SU-DHL-6 (cell line): ENCODE measurements at regions not wholly inside any gene's neighbourhood (a gene's known extent, or its start where the extent isn't known, plus 50 kb on each side); places are given as distances from the start of the nearest gene placed in this dataset.

Experiments
- H2AFZ ChIP-seq: fragments of 200-600 bp; sonication (generic); 2 replicates; pipeline ENCODE4 v1.6.1; 2014; ENCODE audit warnings: low read depth, mild to moderate bottlenecking, moderate library complexity, mixed read lengths, antibody characterized with exemption, low read length; ENCODE audit not compliant: severe bottlenecking
- H3F3A ChIP-seq: fragments of 200-600 bp; shearing (Covaris generic); 2 replicates; pipeline ENCODE4 v1.6.0; 2016; ENCODE audit warnings: antibody characterized with exemption, mild to moderate bottlenecking; ENCODE audit not compliant: insufficient read depth
- H3K27ac ChIP-seq: fragments of 200-600 bp; sonication (generic); 2 replicates; pipeline ENCODE4 v1.5.1; 2016; ENCODE audit warnings: low read depth, mild to moderate bottlenecking, low read length, moderate library complexity, mixed read lengths
- H3K27me3 ChIP-seq: fragments of 200-600 bp; sonication (generic), shearing (Covaris generic); 2 replicates; pipeline ENCODE4 v1.6.0; 2014; ENCODE audit warnings: mild to moderate bottlenecking, low read length
- H3K36me3 ChIP-seq: fragments of 200-600 bp; sonication (generic); 2 replicates; pipeline ENCODE4 v1.6.1; 2014; ENCODE audit warnings: mild to moderate bottlenecking, low read length, mixed read lengths
- H3K4me2 ChIP-seq: fragments of 300-600, 200-600 bp; shearing (Covaris generic), sonication (generic); 2 replicates; pipeline ENCODE4 v1.6.0; 2014; ENCODE audit warnings: low read length, low read depth, mild to moderate bottlenecking; ENCODE audit not compliant: poor library complexity, severe bottlenecking
- H3K4me3 ChIP-seq: fragments of 200-600 bp; sonication (generic); 2 replicates; pipeline ENCODE4 v1.5.1; 2014; ENCODE audit warnings: antibody characterized with exemption, low read length, mild to moderate bottlenecking, mixed read lengths; ENCODE audit not compliant: insufficient read depth, poor library complexity, severe bottlenecking
- H3K79me2 ChIP-seq: fragments of 200-600 bp; sonication (generic); 2 replicates; pipeline ENCODE4 v1.6.1; 2014; ENCODE audit warnings: mild to moderate bottlenecking, low read length, moderate library complexity; ENCODE audit not compliant: insufficient read depth
- H3K9ac ChIP-seq: fragments of 200-600 bp; sonication (generic); 2 replicates; pipeline ENCODE4 v1.7.0; 2014; ENCODE audit warnings: mild to moderate bottlenecking, low read length
- H3K9me2 ChIP-seq: fragments of 200-600 bp; sonication (generic); replicated peaks from 2 replicates; pipeline ENCODE4 v1.6.1; 2014; ENCODE audit warnings: low read length; ENCODE audit not compliant: insufficient read depth
- H3K9me3 ChIP-seq: fragments of 200-600 bp; sonication (generic); 2 replicates; pipeline ENCODE4 v1.6.1; 2014; ENCODE audit warnings: low read length, mixed read lengths; ENCODE audit not compliant: insufficient read depth
- H4K20me1 ChIP-seq: fragments of 200-600 bp; sonication (generic); 2 replicates; pipeline ENCODE4 v1.6.1; 2014; ENCODE audit warnings: low read depth, mild to moderate bottlenecking, antibody characterized with exemption, low read length, moderate library complexity, mixed read lengths
- EZH2phosphoT487 ChIP-seq: fragments of 200-600 bp; sonication (generic), shearing (Covaris generic); conservative IDR thresholded peaks from 2 replicates; pipeline ENCODE4 v1.6.1; 2018; ENCODE audit warnings: mild to moderate bottlenecking, antibody characterized with exemption, low read length, moderate library complexity, mixed read lengths
- TF ChIP-seq, protein P1 (sequence below): fragments of 200-600 bp; sonication (generic); IDR thresholded peaks from one replicate; pipeline ENCODE4 v1.5.1; 2017; ENCODE audit warnings: antibody characterized with exemption, mild to moderate bottlenecking, low read length, moderate library complexity; ENCODE audit not compliant: insufficient read depth, poor library complexity, severe bottlenecking

- H3K9ac ChIP-seq: no peak overlapping the region
- no peak overlapping the region for H3K27ac ChIP-seq
- no peaks in the 10 kb centered on the region; the same call in 1 of the 2 replicates for H3K27me3 ChIP-seq
- no peaks in the 10 kb centered on the region for H3K79me2 ChIP-seq
- TF ChIP-seq, protein P1, sequence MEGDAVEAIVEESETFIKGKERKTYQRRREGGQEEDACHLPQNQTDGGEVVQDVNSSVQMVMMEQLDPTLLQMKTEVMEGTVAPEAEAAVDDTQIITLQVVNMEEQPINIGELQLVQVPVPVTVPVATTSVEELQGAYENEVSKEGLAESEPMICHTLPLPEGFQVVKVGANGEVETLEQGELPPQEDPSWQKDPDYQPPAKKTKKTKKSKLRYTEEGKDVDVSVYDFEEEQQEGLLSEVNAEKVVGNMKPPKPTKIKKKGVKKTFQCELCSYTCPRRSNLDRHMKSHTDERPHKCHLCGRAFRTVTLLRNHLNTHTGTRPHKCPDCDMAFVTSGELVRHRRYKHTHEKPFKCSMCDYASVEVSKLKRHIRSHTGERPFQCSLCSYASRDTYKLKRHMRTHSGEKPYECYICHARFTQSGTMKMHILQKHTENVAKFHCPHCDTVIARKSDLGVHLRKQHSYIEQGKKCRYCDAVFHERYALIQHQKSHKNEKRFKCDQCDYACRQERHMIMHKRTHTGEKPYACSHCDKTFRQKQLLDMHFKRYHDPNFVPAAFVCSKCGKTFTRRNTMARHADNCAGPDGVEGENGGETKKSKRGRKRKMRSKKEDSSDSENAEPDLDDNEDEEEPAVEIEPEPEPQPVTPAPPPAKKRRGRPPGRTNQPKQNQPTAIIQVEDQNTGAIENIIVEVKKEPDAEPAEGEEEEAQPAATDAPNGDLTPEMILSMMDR: no peak
- TF ChIP-seq EZH2phosphoT487: no peak
- no peak overlapping the region for H3K4me3 ChIP-seq
- no peaks in the 10 kb centered on the region for H3K9me2 ChIP-seq
- H3K9me3 ChIP-seq: no peaks in the 10 kb centered on the region; the same call in 1 of the 2 replicates
- no peak overlapping the region for H2AFZ ChIP-seq
- H4K20me1 ChIP-seq: no peaks in the 10 kb centered on the region
- no peaks in the 10 kb centered on the region for H3K36me3 ChIP-seq
- H3K4me2 ChIP-seq: no peak overlapping the region
- no peaks in the 10 kb centered on the region for H3F3A ChIP-seq
Observed at GRCh38 chr7:132690174-132690573, 113.9 kb upstream of the PLXNA4 start.

GRCh38 chr7:132687981-132688383 lies 111.7 kb upstream of the PLXNA4 start:
- Histone ChIP-seq H3K27me3 (no peaks in the 10 kb centered on the region; the same call in 1 of the 2 replicates), H3K9ac (no peak overlapping the region)
- TF ChIP-seq, protein P1: no peak
- TF ChIP-seq EZH2phosphoT487: no peak

GRCh38 chr7:132687016-132687415 lies 110.7 kb upstream of the PLXNA4 start:
- H2AFZ ChIP-seq: no peak overlapping the region
- no peak overlapping the region for H3K27ac ChIP-seq
- no peaks in the 10 kb centered on the region for H3F3A ChIP-seq
- TF ChIP-seq, protein P1: no peak
- TF ChIP-seq EZH2phosphoT487: no peak
- H3K4me3 ChIP-seq: no peak overlapping the region
- no peaks in the 10 kb centered on the region for H3K9me2 ChIP-seq
- no peaks in the 10 kb centered on the region for H3K79me2 ChIP-seq
- H3K9me3 ChIP-seq: no peaks in the 10 kb centered on the region; the same call in 1 of the 2 replicates
- H3K36me3 ChIP-seq: no peaks in the 10 kb centered on the region
- no peaks in the 10 kb centered on the region for H4K20me1 ChIP-seq
- H3K9ac ChIP-seq: no peak overlapping the region
- no peak overlapping the region for H3K4me2 ChIP-seq
- no peaks in the 10 kb centered on the region; the same call in 1 of the 2 replicates for H3K27me3 ChIP-seq

More at GRCh38 chr7:132687981-132688383, 111.7 kb upstream of the PLXNA4 start:
- Histone ChIP-seq H2AFZ (no peak overlapping the region), H4K20me1 (no peaks in the 10 kb centered on the region), H3K4me3 (no peak overlapping the region), H3K4me2 (no peak overlapping the region), H3F3A (no peaks in the 10 kb centered on the region), H3K36me3 (no peaks in the 10 kb centered on the region), H3K9me2 (no peaks in the 10 kb centered on the region), H3K79me2 (no peaks in the 10 kb centered on the region), H3K27ac (no peak overlapping the region), H3K9me3 (no peaks in the 10 kb centered on the region; the same call in 1 of the 2 replicates)
